ENCODE measurements at regions not wholly inside any gene's neighbourhood (a gene's known extent, or its start where the extent isn't known, plus 50 kb on each side); places are given as distances from the start of the nearest gene placed in this dataset.

DNA sequence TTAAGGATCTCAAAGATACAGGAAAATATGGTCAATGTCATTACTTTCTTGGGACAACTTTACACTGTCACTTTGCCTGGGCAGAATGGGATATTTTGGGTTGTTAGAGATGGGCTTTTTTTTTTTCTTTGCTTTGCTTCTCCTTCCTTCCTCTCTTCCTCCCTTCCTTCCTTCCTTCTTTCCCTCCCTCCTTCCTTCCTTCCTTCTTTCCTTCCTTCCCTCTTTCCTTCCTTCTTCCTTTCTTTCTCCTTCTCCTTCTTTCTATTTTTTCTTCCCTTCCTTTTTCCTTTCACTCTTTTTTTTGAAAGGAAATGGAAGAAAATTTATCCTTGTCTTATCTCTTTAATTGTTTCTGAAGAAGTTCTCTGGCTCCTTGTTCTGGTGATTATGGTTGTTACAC lies 180.0 kb upstream of the CCDC68 start:
- Mint-ChIP-seq H3K36me3 (ENCODE audit: low read depth) (no peaks in the 10 kb centered on the region), H3K4me1 (ENCODE audit: low read depth) (no peaks in the 10 kb centered on the region), H3K27me3 (ENCODE audit: low read depth) (no peaks in the 10 kb centered on the region), H3K27ac (no peak overlapping the region), H3K9me3 (ENCODE audit: insufficient read depth) (peaks cover 5% of the 10 kb centered on the region), H3K4me3 (no peak overlapping the region)
- CTCF ChIA-PET: no interaction called here
- POLR2A ChIA-PET: no interaction called here
- DNase-seq (no peak), ATAC-seq (no peak)

DNA sequence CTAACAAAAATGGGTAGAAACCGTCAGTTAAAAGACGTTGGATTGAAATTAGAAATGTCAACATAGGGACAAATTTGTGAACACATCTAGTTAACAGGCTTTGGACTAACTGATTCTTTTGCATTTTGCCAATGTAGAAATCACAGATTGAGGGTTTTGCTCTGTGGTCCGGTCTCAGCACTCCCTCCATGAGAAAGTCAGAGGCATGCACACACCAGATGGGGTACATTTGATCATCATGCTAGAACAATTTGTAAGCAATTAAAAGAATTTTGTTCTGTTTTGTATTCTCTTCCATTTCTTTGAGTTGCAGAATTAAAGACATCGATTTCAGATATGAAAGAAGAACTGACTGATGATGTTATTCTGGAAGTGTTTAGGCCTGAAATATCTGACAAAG lies 179.1 kb upstream of the CCDC68 start:
- no peaks in the 10 kb centered on the region for H3K36me3 Mint-ChIP-seq (ENCODE audit: low read depth)
- no peaks in the 10 kb centered on the region for H3K4me1 Mint-ChIP-seq (ENCODE audit: low read depth)
- H3K27ac Mint-ChIP-seq: no peak overlapping the region
- CTCF ChIA-PET: no interaction called here
- ATAC-seq (no peak), DNase-seq (no peak)
- no peaks in the 10 kb centered on the region for H3K9me3 Mint-ChIP-seq (ENCODE audit: insufficient read depth)
- no peak overlapping the region for H3K4me3 Mint-ChIP-seq
- POLR2A ChIA-PET: no interaction called here
- H3K27me3 Mint-ChIP-seq (ENCODE audit: low read depth): no peaks in the 10 kb centered on the region

DNA sequence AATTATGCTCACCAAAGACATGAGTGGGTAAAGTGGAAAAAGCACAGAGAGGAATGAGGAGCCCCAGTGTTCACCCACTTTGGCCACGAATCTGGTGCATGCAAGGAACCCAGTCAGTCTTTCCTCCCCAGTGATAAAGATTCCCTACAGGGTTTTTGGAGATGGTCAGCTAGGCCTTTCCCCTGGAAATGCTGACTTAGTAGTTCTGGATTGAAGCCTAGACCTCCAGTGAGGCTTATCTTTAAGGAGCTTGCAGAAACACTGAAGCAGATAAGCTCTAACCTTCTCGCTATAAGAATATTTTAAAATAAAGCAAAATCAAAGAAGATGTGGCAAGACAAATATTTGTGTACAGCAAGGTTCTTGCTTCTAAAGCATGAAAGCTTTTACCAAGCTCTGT lies 178.3 kb upstream of the CCDC68 start:
- ATAC-seq: no peak
- no peak overlapping the region for H3K4me3 Mint-ChIP-seq
- no peak for DNase-seq
- no peak overlapping the region for H3K27ac Mint-ChIP-seq
- no peaks in the 10 kb centered on the region for H3K36me3 Mint-ChIP-seq (ENCODE audit: low read depth)
- ChIA-PET CTCF (no interaction called here), POLR2A (no interaction called here)
- no peaks in the 10 kb centered on the region for H3K4me1 Mint-ChIP-seq (ENCODE audit: low read depth)
- no peaks in the 10 kb centered on the region for H3K9me3 Mint-ChIP-seq (ENCODE audit: insufficient read depth)
- H3K27me3 Mint-ChIP-seq (ENCODE audit: low read depth): no peaks in the 10 kb centered on the region

DNA sequence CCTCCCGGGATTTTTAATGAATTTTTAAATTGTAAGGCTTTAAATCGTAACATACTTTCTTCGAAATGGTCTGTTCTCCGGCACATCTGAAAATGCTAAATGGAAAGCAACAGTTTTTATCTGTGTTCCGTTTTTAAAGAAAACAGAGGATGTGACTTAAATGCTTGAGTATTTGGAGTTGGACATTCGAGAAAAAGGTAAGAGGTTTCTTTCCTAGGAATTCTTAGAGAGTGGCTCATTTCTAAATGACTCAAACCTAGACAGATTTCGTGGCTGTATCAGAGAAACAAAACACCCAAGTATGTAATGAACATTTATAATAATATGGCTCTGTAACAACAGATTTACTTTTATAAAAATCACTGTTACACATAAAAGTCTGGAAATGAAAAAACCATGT lies 177.6 kb upstream of the CCDC68 start:
- Mint-ChIP-seq H3K4me3 (no peak overlapping the region), H3K27me3 (ENCODE audit: low read depth) (no peaks in the 10 kb centered on the region), H3K36me3 (ENCODE audit: low read depth) (no peaks in the 10 kb centered on the region), H3K27ac (no peak overlapping the region), H3K9me3 (ENCODE audit: insufficient read depth) (no peaks in the 10 kb centered on the region), H3K4me1 (ENCODE audit: low read depth) (no peaks in the 10 kb centered on the region)
- ATAC-seq: no peak
- ChIA-PET CTCF (no interaction called here), POLR2A (no interaction called here)
- DNase-seq: no peak

DNA sequence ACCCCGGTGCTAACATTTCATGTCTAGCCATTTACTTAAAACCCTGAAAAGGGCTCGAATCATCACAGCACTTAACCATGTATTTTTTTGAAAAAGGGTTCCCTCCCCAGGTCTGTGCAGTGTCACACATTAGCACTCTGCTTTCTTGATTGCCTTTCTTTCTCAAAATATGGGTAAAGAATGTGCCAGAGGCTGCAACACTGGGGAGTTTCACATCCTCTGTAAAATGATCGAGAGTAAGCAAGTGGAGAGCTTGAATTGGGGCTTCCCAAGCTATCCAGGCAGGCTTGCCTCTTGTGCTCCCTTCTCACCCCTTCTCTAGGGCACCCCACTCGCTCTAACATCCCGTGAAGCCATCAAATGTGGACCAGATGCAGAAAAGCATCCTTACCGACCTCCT lies 177.0 kb upstream of the CCDC68 start:
- Mint-ChIP-seq H3K4me1 (ENCODE audit: low read depth) (no peaks in the 10 kb centered on the region), H3K27me3 (ENCODE audit: low read depth) (no peaks in the 10 kb centered on the region), H3K36me3 (ENCODE audit: low read depth) (no peaks in the 10 kb centered on the region), H3K9me3 (ENCODE audit: insufficient read depth) (no peaks in the 10 kb centered on the region), H3K4me3 (no peak overlapping the region), H3K27ac (no peak overlapping the region)
- DNase-seq: no peak
- POLR2A ChIA-PET: no interaction called here
- CTCF ChIA-PET: no interaction called here
- ATAC-seq: no peak

DNA sequence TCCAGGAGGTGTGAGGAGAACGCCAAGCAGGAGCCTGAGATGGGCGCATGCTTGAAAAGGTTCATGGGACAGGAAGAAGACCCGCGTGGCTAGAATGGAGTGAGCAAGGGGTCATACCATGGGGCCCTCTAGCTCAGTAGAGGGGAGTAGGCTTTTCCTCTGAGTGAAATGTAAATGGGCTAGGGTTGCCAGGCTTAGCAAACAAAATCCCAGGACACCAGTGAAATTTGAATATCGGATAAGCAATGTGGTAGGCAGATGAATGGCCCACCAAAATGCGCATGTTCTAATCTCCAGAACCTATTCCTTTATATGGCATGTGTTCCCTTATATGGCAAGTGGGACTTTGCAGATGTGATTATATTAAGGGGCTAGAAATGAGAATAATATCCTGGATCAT lies 174.1 kb upstream of the CCDC68 start:
- Mint-ChIP-seq H3K9me3 (ENCODE audit: insufficient read depth) (no peaks in the 10 kb centered on the region), H3K36me3 (ENCODE audit: low read depth) (no peaks in the 10 kb centered on the region), H3K27ac (no peak overlapping the region), H3K4me1 (ENCODE audit: low read depth) (no peaks in the 10 kb centered on the region), H3K27me3 (ENCODE audit: low read depth) (no peaks in the 10 kb centered on the region), H3K4me3 (no peak overlapping the region)
- ATAC-seq (no peak), DNase-seq (no peak)
- ChIA-PET POLR2A (no interaction called here), CTCF (no interaction called here)

DNA sequence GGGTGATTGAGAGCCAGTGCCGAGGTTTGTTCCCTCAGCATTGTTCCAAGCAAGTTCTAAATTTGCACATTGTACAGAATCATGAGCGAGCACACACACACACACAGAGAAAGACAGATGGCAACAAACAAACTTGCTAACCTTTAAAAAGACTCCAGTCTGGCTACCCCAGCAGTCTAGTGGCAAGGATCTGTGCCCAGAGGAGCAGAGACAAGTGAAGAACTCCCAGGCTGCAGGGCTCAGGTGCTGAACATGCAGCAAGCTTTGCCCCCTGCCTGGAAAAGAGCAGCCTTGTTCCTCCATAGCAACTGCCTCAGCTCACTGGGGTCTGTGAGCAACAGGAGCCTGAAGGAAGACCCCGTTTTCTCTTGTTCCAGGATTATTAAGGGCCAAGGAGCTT lies 169.2 kb upstream of the CCDC68 start:
- Mint-ChIP-seq H3K4me3 (no peak overlapping the region), H3K36me3 (ENCODE audit: low read depth) (no peaks in the 10 kb centered on the region), H3K4me1 (ENCODE audit: low read depth) (no peaks in the 10 kb centered on the region), H3K27ac (no peak overlapping the region), H3K27me3 (ENCODE audit: low read depth) (no peaks in the 10 kb centered on the region), H3K9me3 (ENCODE audit: insufficient read depth) (no peaks in the 10 kb centered on the region)
- ChIA-PET CTCF (no interaction called here), POLR2A (no interaction called here)
- no peak for DNase-seq
- no peak for ATAC-seq

DNA sequence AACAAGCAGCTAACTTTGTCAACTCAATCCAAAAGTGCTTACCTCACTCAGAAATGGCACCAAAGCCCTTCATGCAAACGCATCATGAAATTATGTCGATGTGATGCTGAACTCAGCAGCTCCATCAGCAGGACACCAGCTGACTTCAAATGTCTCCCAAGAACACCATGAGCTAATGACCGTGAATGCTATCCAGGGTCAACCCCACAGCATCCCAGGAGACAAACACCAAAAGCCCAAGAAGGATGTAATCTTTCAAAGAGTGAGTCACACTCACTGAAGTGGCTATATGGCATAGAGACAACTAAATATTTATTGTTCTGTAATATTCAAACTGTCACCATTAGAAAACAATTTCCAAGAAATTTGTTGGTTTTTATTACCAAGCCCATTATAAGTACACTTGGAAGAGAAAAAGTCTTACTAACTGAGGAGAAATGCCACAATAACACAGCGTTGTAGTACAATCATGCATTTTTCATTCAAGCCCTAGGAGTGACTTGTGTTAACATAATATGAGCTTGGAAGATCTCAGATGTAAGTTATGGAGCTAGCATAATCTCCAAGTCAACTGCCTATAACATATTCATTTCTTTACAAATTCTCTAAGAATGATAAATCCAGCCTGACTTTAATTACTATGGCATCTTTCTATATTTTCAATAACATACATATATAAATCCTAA lies 165.0 kb upstream of the CCDC68 start:
- Mint-ChIP-seq H3K36me3 (ENCODE audit: low read depth) (no peaks in the 10 kb centered on the region), H3K4me1 (ENCODE audit: low read depth) (no peaks in the 10 kb centered on the region), H3K27ac (no peak overlapping the region), H3K4me3 (no peak overlapping the region), H3K27me3 (ENCODE audit: low read depth) (no peaks in the 10 kb centered on the region), H3K9me3 (ENCODE audit: insufficient read depth) (no peaks in the 10 kb centered on the region)
- ATAC-seq (no peak), DNase-seq (no peak)
- ChIA-PET POLR2A (no interaction called here), CTCF (no interaction called here)

DNA sequence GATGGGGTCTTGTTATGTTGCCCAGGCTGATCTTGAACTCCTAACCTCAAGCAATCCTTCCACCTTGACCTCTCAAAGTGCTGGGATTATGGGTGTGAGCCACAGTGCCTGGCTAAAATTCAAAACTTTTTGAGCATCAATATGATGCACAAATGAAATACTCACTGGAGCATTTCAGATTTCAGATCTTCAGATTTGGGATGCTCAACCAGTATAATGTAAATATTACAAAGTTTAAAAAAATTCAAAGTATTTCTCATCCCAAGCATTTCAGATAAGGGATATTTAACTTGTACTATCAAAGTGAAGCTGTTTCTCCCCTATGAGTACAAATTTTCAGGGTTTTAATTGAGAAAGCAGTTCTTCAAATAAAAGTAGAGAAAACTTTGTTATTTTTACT lies 164.1 kb upstream of the CCDC68 start:
- DNase-seq (no peak), ATAC-seq (no peak)
- Mint-ChIP-seq H3K4me1 (ENCODE audit: low read depth) (no peaks in the 10 kb centered on the region), H3K36me3 (ENCODE audit: low read depth) (no peaks in the 10 kb centered on the region), H3K27ac (no peak overlapping the region), H3K9me3 (ENCODE audit: insufficient read depth) (no peaks in the 10 kb centered on the region), H3K4me3 (no peak overlapping the region), H3K27me3 (ENCODE audit: low read depth) (no peaks in the 10 kb centered on the region)
- ChIA-PET POLR2A (no interaction called here), CTCF (no interaction called here)

DNA sequence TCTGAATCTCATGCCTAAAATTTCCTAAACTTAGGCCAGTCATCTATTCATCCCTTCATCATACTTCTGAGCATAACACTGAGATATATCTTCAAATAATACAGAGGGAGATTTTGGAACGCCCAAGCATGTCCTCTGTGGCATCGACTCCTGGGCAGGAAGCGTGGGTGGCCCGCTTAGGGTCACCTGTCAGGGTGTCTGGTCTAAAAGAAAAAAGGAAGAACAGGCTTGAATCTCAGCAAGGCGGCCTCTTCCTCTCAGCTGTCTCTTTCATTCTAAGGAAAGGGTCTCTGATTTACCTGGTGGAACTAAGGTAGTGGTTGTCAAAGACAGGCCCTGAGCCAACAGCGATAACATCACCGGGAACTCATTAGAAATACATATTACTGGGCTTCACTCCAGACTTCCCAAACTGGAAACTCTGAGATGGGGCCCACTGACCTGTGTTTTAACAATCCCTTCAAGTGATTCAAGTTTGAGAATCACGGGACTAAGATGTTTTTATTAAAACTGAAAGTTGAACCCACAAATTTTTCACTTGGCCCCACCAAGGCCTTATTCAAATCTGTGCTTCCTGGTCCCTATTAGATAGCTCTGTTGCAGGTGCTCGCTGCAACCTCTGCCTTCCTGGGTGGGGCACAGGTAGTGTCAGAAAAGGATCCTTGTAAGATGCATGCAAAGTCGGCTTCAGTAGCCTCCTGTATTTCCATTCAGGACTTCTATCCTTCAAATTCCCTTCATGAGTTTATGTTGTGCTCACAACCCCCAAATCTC lies 162.3 kb upstream of the CCDC68 start:
- no peaks in the 10 kb centered on the region for H3K36me3 Mint-ChIP-seq (ENCODE audit: low read depth)
- H3K9me3 Mint-ChIP-seq (ENCODE audit: insufficient read depth): no peaks in the 10 kb centered on the region
- no peak for ATAC-seq
- ChIA-PET CTCF (no interaction called here), POLR2A (no interaction called here)
- no peak for DNase-seq
- no peaks in the 10 kb centered on the region for H3K27me3 Mint-ChIP-seq (ENCODE audit: low read depth)
- H3K4me3 Mint-ChIP-seq: no peak overlapping the region
- no peaks in the 10 kb centered on the region for H3K4me1 Mint-ChIP-seq (ENCODE audit: low read depth)
- H3K27ac Mint-ChIP-seq: no peak overlapping the region

DNA sequence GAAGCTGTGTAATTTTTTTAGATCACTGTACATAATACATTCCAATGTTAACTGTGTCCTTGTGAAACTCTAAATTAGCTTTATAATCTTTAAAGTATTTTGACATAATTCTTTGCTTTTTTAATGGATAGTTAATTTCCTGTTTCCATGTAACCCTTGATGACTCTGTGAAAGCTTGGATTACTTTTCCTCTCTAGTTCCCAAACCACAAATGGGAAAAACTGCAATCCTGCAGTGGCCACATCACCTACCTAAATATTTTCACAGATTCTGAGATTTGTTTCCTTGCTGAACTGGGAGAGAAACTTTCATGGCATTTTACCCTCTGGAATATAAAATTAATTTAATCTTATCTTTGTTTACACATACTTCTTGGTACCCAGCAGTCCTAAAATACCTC lies 161.6 kb upstream of the CCDC68 start:
- H3K4me3 Mint-ChIP-seq: no peak overlapping the region
- no peak overlapping the region for H3K27ac Mint-ChIP-seq
- CTCF ChIA-PET: no interaction called here
- H3K4me1 Mint-ChIP-seq (ENCODE audit: low read depth): no peaks in the 10 kb centered on the region
- POLR2A ChIA-PET: no interaction called here
- DNase-seq: no peak
- no peaks in the 10 kb centered on the region for H3K36me3 Mint-ChIP-seq (ENCODE audit: low read depth)
- no peaks in the 10 kb centered on the region for H3K27me3 Mint-ChIP-seq (ENCODE audit: low read depth)
- ATAC-seq: no peak
- no peaks in the 10 kb centered on the region for H3K9me3 Mint-ChIP-seq (ENCODE audit: insufficient read depth)

DNA sequence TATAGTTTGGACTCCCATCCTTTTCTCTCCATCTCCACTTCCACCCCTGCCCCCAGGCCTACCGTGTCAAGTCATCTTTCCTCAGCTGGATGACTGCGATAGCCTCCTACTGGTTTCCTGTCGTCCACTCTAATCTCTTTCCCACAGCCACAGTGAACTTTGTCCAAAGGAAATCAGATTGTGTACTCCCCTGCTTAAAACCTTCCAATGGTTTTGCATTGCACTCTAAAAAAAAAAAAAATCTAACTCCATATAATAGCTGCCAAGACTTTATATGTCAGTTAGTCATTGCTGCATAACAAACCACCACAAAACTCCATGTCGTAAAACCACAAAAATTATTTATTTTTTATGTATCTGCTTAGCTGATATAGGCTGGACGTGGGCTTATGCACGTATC lies 160.2 kb upstream of the CCDC68 start:
- H3K9me3 Mint-ChIP-seq (ENCODE audit: insufficient read depth): no peaks in the 10 kb centered on the region
- H3K4me3 Mint-ChIP-seq: no peak overlapping the region
- H3K27me3 Mint-ChIP-seq (ENCODE audit: low read depth): no peaks in the 10 kb centered on the region
- no peaks in the 10 kb centered on the region for H3K4me1 Mint-ChIP-seq (ENCODE audit: low read depth)
- no peak overlapping the region for H3K27ac Mint-ChIP-seq
- ChIA-PET POLR2A (no interaction called here), CTCF (no interaction called here)
- DNase-seq (no peak), ATAC-seq (no peak)
- no peaks in the 10 kb centered on the region for H3K36me3 Mint-ChIP-seq (ENCODE audit: low read depth)

DNA sequence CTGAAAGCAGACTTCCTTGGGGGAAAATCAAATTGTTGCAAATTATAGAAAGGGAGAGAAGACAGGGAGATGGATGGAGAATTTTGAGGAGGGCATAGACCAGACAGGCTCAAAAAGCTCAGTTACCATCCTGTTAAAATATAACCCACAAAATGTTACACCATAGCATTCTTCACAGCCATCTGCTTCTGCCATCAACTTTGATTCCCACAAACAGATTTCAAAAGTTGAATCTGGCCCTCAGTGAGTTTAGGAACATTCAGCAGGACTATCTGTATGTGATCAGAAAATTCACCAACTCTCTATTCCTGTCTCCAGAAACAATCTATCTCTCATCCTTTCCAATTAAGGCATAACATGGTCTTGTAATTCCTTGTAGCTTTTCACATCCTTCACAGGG lies 159.8 kb upstream of the CCDC68 start:
- ChIA-PET POLR2A (no interaction called here), CTCF (no interaction called here)

More for the DNA sequence above, 159.8 kb upstream of the CCDC68 start:
- Mint-ChIP-seq H3K9me3 (ENCODE audit: insufficient read depth) (no peaks in the 10 kb centered on the region), H3K36me3 (ENCODE audit: low read depth) (no peaks in the 10 kb centered on the region), H3K4me3 (no peak overlapping the region), H3K27ac (no peak overlapping the region), H3K27me3 (ENCODE audit: low read depth) (no peaks in the 10 kb centered on the region), H3K4me1 (ENCODE audit: low read depth) (no peaks in the 10 kb centered on the region)
- DNase-seq (no peak), ATAC-seq (no peak)

Measured in activated CD8-positive, alpha-beta T cell treated with anti-CD3 and anti-CD28 coated beads, Interleukin-2, amount 10 ng/mL, durations not matched to agents 7 days and 5 days (primary cell).